ENCODE measurements at regions not wholly inside any gene's neighbourhood (a gene's known extent, or its start where the extent isn't known, plus 50 kb on each side); places are given as distances from the start of the nearest gene placed in this dataset.
"Not testable (repeated sequence)": the region's sequence is repeated elsewhere in the genome, so short reads cannot be mapped to it uniquely, and the experiment has no call there.

GRCh38 chr20:48405909-48406308 is 421.9 kb downstream of the PREX1 start:
- no peak for DNase-seq (ENCODE audit: low spot score)

- no peak for DNase-seq (ENCODE audit: low spot score)
Measured at GRCh38 chr20:48404598-48404997, 423.2 kb downstream of the PREX1 start.

GRCh38 chr20:48403167-48403761 is 424.5 kb downstream of the PREX1 start:
- no peak for DNase-seq (ENCODE audit: low spot score)

GRCh38 chr20:48401359-48401758 is 426.4 kb downstream of the PREX1 start:
- DNase-seq (ENCODE audit: low spot score), result no peak

GRCh38 chr20:48400009-48400408 is 427.8 kb downstream of the PREX1 start:
- no peak for DNase-seq (ENCODE audit: low spot score)

- DNase-seq (ENCODE audit: low spot score), result no peak
Measured at GRCh38 chr20:48398506-48399449, 429.0 kb downstream of the PREX1 start.

GRCh38 chr20:48396981-48397861 is 430.6 kb downstream of the PREX1 start:
- not testable (repeated sequence) for DNase-seq (ENCODE audit: low spot score)

GRCh38 chr20:48395816-48396546 is 431.8 kb downstream of the PREX1 start:
- DNase-seq (ENCODE audit: low spot score), result no peak

- DNase-seq (ENCODE audit: low spot score), result no peak
Measured at GRCh38 chr20:48394415-48395081, 433.3 kb downstream of the PREX1 start.

- DNase-seq (ENCODE audit: low spot score), result no peak
Measured at GRCh38 chr20:48393737-48394314, 434.0 kb downstream of the PREX1 start.

- DNase-seq (ENCODE audit: low spot score), result no peak
Measured at GRCh38 chr20:48393311-48393685, 434.5 kb downstream of the PREX1 start.

GRCh38 chr20:48392407-48393310 is 435.1 kb downstream of the PREX1 start:
- no peak for DNase-seq (ENCODE audit: low spot score)

- DNase-seq (ENCODE audit: low spot score), result no peak
Measured at GRCh38 chr20:48390981-48391380, 436.8 kb downstream of the PREX1 start.

GRCh38 chr20:48387675-48388074 is 440.1 kb downstream of the PREX1 start:
- DNase-seq (ENCODE audit: low spot score), result no peak

GRCh38 chr20:48385527-48385926 is 442.3 kb downstream of the PREX1 start:
- DNase-seq (ENCODE audit: low spot score), result no peak

GRCh38 chr20:48385114-48385513 is 442.7 kb downstream of the PREX1 start:
- no peak for DNase-seq (ENCODE audit: low spot score)

- no peak for DNase-seq (ENCODE audit: low spot score)
Measured at GRCh38 chr20:48384147-48384818, 443.5 kb downstream of the PREX1 start.

GRCh38 chr20:48383252-48383651 is 444.5 kb downstream of the PREX1 start:
- DNase-seq (ENCODE audit: low spot score), result no peak

- no peak for DNase-seq (ENCODE audit: low spot score)
Measured at GRCh38 chr20:48382304-48382703, 445.5 kb downstream of the PREX1 start.

Data from AG08395 (cell line).